ENCODE measurements at regions not wholly inside any gene's neighbourhood (a gene's known extent, or its start where the extent isn't known, plus 50 kb on each side); places are given as distances from the start of the nearest gene placed in this dataset.

DNA sequence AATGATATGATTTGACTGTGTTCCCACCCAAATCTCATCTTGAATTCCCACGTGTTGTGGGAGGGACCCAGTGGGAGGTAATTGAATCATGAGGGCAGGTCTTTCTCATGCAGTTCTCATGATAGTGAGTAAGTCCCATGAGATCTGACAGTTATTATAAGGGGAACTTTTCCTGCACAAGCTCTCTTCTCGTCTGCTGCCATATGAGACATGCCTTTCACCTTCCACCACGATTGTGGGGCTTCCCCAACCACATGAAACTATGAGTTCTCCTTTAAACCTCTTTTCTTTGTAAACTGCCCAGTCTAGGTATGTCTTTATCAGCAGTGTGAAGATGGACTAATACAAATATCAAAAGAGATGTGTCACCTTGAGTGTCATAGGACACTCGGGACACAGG lies 502.7 kb upstream of the PODXL start:
- CTCF ChIA-PET, result interaction anchor here (1.0 kb wide), 1 partner anchor 10 kb away, joined by 3 read pairs; no protein-coding TSS in a partner anchor
- no CpG with 5 or more reads among the region's 4 CpGs for WGBS, 2 experiments (ENCODE audit: extremely low coverage in 2 of 2, insufficient read length in 1 of 2)
- in situ Hi-C loops (cut with MboI; ENCODE audit: low sequenced_read_pairs), result no loop called here

More for the DNA sequence above, 502.7 kb upstream of the PODXL start:
- no peaks in the 10 kb centered on the region for H3K36me3 ChIP-seq (ENCODE audit: control insufficient read depth, insufficient read depth, low read length)
- ATAC-seq (ENCODE audit: low read depth) (no peak), DNase-seq (no peak)
- no peaks in the 10 kb centered on the region; the same call in 1 of the 2 replicates for H3K4me1 ChIP-seq (ENCODE audit: control insufficient read depth, insufficient read depth, low read length)
- no peak overlapping the region for H2AK5ac ChIP-seq (ENCODE audit: low read depth, low read length)
- POLR2A ChIA-PET (ENCODE audit: unreplicated experiment), result no interaction called here
- H2BK5ac ChIP-seq (ENCODE audit: low read depth, low read length, poor library complexity, severe bottlenecking), result no peak overlapping the region
- no peaks in the 10 kb centered on the region for H3K9me3 ChIP-seq (ENCODE audit: control insufficient read depth, insufficient read depth, low read length)
- no peak overlapping the region for H3K14ac ChIP-seq (replicated peaks; ENCODE audit: low read depth, low read length)
- no peak overlapping the region for H3K4me3 ChIP-seq (ENCODE audit: insufficient read depth, low read depth, low read length)
- H3K4ac ChIP-seq (ENCODE audit: low read depth, low read length), result no peak overlapping the region
- no peak overlapping the region for H2AFZ ChIP-seq (replicated peaks; ENCODE audit: low read length, poor library complexity)
- H4K20me1 ChIP-seq (ENCODE audit: insufficient read depth, low read length), result no peaks in the 10 kb centered on the region
- no peak overlapping the region for H2BK20ac ChIP-seq (ENCODE audit: low read depth, low read length)
- H3K79me1 ChIP-seq (ENCODE audit: low read depth in 1 of 2, low read length in 2 of 2), result no peaks in the 10 kb centered on the region
- TF ChIP-seq NFE2L2 (IDR thresholded peaks at IDR 0.05; ENCODE audit: low read depth, low read length) (no peak), RAD21 (IDR thresholded peaks at IDR 0.05; ENCODE audit: low read length) (no peak), RFX5 (IDR thresholded peaks at IDR 0.05; ENCODE audit: low read depth, low read length) (no peak), RCOR1 (IDR thresholded peaks at IDR 0.05; ENCODE audit: insufficient replicate concordance, low read length) (no peak), MAFK (IDR thresholded peaks at IDR 0.05; ENCODE audit: low read depth, low read length) (no peak)
- TF ChIP-seq, protein P1, sequence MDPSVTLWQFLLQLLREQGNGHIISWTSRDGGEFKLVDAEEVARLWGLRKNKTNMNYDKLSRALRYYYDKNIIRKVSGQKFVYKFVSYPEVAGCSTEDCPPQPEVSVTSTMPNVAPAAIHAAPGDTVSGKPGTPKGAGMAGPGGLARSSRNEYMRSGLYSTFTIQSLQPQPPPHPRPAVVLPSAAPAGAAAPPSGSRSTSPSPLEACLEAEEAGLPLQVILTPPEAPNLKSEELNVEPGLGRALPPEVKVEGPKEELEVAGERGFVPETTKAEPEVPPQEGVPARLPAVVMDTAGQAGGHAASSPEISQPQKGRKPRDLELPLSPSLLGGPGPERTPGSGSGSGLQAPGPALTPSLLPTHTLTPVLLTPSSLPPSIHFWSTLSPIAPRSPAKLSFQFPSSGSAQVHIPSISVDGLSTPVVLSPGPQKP (IDR thresholded peaks at IDR 0.05; ENCODE audit: borderline replicate concordance, low read depth, low read length), result no peak
- H3K27me3 ChIP-seq (ENCODE audit: control insufficient read depth, insufficient read depth, low read length), result peaks cover 2% of the 10 kb centered on the region
- dilution Hi-C loops (cut with HindIII; ENCODE audit: low sequenced_read_pairs, unreplicated experiment) (no loop called here), intact Hi-C loops (cut with micrococcal nuclease) (no loop called here)
- H2BK120ac ChIP-seq (ENCODE audit: low read depth, low read length), result no peak overlapping the region
- BruUV-seq (replicated peaks), result no TSS peak
- no peak overlapping the region for H2BK15ac ChIP-seq (ENCODE audit: low read depth, low read length)
- H3K56ac ChIP-seq (ENCODE audit: extremely low read depth, insufficient read depth, low read length), result no peak overlapping the region
- H4K8ac ChIP-seq (ENCODE audit: low read depth in 2 of 2, low read length in 2 of 2), result no peak overlapping the region
- no peak overlapping the region for H3K27ac ChIP-seq (ENCODE audit: insufficient read depth, low read length)
- no peak overlapping the region for H3K23ac ChIP-seq (ENCODE audit: low read depth, low read length)
- no peaks in the 10 kb centered on the region for H3K9me1 ChIP-seq (ENCODE audit: insufficient read depth, low read length)
- H2AK9ac ChIP-seq (replicated peaks; ENCODE audit: low read depth, low read length, poor library complexity), result no peak overlapping the region
- no peak overlapping the region for H3K9ac ChIP-seq (ENCODE audit: low read depth, low read length)
- no peak overlapping the region for H4K91ac ChIP-seq (ENCODE audit: insufficient read depth, low read depth, low read length)
- no peak overlapping the region for H3K4me2 ChIP-seq (ENCODE audit: low read depth, low read length)
- no peak overlapping the region for H4K5ac ChIP-seq (ENCODE audit: low read depth, low read length)
- no peak overlapping the region for H3K18ac ChIP-seq (ENCODE audit: low read depth, low read length)

Data from IMR-90 (cell line).